Central memory CD4-positive, alpha-beta T cell (primary cell): ENCODE measurements at regions not wholly inside any gene's neighbourhood (a gene's known extent, or its start where the extent isn't known, plus 50 kb on each side); places are given as distances from the start of the nearest gene placed in this dataset.
"Not testable (repeated sequence)": the region's sequence is repeated elsewhere in the genome, so short reads cannot be mapped to it uniquely, and the experiment has no call there.

Experiments used
- DNase-seq: peaks from one replicate; pipeline ENCODE4 v3.0.0; 2022

DNA sequence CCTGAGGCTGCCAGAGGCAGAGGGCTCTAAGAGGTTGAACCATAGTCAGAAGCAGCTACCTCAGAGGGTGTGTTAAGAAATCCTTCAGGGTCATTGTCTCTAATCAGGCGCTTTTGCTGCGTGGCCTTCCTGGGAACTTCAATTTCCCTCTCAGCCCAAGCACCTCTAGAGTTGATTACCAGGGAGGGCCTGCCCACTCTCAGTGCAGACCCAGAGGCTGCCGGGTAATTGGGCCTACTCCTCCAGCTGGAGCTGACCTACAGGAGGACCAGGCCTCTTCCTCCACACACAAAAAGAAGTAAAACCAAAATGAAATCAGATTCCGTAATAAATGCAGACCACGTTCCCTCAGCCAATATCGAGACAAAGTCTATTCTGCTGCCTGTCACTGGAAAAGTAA lies 305.0 kb upstream of the CCL2 start:
- no peak for DNase-seq

DNA sequence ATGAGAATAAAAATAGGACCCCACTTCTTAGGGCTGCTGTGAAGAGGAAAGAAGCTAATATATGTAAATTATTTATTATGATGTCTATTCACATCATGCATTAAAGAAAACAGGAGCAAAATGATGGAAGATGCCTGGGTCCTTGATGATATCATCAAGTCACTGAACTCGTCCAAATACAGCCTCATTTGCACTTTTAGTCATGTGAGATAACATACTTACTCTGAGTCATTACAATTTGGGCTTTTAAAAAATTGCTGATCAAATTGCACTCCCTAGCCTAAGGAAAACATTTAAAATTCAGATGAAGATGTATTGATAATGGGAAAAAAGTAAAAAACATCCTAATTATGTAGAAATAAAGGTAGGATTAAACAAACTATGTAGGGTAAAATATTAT lies 302.7 kb upstream of the CCL2 start:
- no peak for DNase-seq

DNA sequence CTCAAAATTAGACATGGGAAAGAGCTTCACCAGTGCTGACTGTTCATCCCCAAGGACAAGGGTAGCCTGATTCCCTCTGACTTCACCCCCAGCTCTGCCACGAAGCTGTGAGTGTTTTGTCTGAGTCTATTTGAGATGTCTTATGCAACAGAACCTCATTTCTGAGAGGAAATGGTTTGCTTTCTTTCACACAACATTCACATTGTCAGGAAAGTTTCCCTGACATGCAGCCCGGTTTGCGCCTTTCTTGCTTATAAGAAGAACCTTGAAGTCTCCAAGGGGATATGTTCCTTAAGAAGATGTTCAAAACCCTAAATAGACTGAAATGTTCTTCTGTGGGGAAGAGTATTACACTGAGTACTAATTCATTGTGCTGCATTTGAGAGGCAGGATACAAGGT lies 300.5 kb upstream of the CCL2 start:
- DNase-seq: no peak

GRCh38 chr17:33955461-33955860 lies 299.6 kb upstream of the CCL2 start:
- no peak for DNase-seq

DNA sequence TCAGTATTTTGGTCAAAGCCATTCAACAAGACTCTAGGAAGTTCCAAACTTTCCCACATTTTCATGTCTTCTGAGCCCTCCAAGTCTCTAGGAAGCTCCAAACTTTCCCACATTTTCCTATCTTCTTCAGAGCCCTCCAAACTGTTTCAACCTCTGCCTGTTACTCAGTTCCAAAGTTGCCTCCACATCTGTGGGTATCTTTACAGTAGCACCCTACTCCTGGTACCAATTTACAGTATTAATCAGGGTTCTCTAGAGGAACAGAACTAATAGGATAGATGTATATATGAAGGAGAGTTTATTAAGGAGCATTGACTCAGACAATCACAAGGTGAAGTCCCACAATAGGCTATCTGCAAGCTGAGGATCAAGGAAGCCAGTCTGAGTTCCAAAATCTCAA lies 296.0 kb upstream of the CCL2 start:
- DNase-seq: not testable (repeated sequence)

DNA sequence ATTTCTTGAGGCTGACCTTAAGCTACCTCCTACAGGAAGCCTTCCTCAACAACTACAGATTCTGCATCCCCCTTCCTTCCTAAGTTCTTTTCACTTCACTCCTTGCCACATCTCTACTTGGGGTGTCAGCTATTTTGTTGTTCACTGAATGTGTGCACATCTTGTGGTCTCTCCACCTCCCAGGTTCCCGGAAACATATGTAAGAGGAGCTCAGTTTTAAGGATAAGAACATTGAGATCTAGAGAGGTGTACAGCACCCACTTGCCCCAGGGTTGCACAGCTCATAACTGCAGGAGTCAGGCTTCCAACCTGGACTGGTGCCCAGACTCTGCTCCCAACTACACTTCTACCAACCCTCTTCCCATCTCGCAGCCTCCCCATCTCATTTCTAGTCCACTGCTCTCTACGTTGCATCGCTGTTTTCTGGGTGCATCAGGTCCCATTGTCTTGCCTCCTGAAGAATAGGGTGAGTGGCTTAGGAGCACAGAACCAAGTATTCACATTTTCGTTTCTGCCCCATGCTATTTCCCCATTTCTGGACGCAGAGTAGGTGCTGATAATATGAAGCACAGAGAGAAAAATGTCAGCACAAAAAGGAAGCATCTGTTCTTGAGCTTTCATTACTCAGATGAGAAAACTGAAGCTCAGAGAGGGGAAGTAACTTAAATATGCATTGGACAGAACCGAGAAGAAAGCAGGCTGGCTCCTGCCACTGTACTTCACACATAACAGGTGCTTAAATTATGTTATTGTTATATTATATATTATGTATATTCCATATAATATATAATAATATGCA lies 292.0 kb upstream of the CCL2 start:
- DNase-seq: no peak

GRCh38 chr17:33964344-33964979 lies 290.6 kb upstream of the CCL2 start:
- DNase-seq: peak; percentile 17

DNA sequence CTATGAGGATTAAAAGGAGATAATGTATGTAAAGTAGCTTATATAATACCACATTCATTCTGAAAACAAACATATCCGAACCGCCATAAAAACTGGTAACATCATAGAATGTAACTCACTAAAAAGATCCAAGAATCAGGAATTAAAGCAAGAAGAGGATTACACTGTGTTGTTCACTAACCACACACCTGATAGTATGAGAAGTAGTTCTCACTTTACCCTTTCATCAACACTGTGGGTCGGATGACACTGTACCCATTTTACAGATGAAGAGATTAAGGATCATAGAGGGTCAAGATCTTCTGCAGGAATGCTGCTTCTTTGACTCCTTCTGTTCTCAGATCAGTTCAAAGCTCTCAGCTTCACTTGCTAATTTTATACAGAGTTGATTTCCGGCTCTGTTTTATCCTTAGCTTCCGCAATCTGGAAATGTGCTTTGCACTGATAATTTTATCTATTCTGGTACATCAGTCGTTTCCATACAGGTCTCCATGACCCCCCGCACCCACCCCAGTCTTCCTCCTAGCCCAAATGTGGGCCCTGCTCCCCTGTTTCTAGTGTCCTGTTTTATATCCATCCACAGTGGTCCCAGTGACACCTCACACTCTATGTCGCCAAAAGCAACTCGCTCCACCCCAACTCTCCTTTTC lies 288.6 kb upstream of the CCL2 start:
- no peak for DNase-seq

DNA sequence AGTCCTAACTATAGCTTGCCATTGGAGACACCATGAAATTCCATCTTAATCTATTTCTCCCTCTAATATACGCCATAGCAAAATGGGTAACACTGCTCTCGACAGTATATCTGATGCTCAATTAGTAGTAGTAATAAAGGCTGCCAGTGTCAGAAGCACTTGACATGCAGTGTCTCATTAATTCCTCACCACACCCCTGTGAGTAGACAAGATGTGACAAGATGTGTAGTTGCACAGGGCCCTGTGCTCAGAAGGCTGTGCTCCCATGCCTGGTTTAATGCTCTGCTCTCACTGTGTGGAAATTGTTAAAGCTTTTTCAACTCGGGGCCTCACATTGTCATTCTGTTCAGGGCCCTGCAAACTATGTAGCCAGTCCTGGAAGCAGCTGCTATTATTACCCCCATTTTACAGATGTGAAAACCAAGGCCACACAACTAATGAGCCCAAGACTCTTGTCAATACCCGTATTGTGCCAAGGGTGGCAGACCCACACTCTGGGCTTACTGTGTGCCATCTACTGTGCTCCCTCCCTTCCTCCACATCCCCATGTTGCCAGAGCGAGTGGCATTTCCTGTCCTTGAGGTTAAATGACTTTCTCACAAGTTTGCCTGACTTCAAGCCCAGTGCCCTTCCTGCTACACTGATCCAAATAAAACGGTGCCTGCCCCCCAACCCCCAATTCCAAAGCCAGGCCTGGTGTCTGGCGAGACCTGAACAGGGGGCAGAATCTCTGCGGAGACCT lies 287.3 kb upstream of the CCL2 start:
- DNase-seq: no peak

- no peak for DNase-seq
Observed at GRCh38 chr17:33968350-33969044, 286.6 kb upstream of the CCL2 start.

GRCh38 chr17:33970279-33970678 lies 284.8 kb upstream of the CCL2 start:
- no peak for DNase-seq

GRCh38 chr17:33972763-33973162 lies 282.3 kb upstream of the CCL2 start:
- DNase-seq: no peak

DNA sequence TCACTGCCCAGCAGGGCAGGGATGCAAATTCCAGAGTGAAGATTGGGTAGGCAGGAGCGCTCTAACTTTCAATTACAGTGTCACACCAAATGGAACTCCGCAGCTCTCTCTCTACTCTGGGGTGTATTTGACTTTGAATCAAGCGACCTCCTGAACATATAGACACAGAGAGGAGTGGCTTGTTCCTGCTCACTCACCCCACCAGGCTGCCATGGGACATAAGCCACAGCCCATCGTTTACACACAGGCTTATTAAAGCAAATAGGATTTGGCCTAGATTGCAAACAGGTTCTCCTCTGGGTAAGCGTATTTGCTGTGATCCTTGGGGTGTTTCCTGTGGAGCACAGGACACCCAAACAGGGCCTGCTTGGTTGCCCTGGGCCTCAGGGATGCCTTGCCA lies 281.6 kb upstream of the CCL2 start:
- no peak for DNase-seq

- DNase-seq: no peak
Observed at GRCh38 chr17:33974276-33974675, 280.8 kb upstream of the CCL2 start.

- no peak for DNase-seq
Observed at GRCh38 chr17:33976831-33977230, 278.3 kb upstream of the CCL2 start.

- no peak for DNase-seq
Observed at GRCh38 chr17:33977729-33978514, 277.2 kb upstream of the CCL2 start.

DNA sequence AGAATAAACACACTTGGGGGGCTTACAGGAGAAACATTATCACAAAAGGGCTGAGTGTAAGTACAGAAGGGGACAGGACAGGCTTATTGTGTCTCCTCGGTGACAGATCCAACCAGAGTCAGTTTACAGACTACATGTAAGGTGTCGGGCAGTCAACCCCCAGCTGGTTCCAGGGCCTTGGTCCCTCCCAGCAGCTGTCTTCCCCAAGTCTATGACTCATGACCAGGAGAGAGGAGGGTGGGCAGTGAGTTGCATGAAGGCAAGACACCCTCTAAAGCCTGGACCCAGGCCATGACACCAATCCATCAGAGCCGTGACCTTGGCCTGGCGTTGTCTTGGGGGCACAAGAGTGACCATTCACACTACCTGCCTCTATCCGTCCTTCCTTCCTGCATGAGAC lies 276.2 kb upstream of the CCL2 start:
- DNase-seq: no peak

DNA sequence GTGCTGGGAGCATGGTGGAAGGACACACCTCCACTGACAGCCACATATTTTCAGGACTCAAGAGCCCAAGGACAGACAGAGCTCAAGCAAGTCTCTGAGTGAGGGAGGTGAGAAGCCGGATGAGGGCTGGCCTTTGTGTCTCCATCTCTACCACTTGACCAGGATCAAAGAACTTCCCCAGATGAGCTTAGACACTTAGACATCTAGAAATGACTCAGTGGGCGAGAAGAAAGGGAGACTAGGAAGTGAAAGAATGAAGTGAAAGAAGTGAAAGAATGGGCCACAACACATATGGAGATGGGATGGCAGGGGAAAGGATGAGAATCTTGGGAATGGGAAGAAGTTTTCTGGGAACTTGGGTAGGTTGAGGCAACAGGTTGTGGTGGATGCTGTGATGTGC lies 274.9 kb upstream of the CCL2 start:
- no peak for DNase-seq

- no peak for DNase-seq
Observed at GRCh38 chr17:33981711-33982601, 273.1 kb upstream of the CCL2 start.

- no peak for DNase-seq
Observed at GRCh38 chr17:33982909-33983308, 272.2 kb upstream of the CCL2 start.
